SU-DHL-6 (cell line): ENCODE measurements at regions not wholly inside any gene's neighbourhood (a gene's known extent, or its start where the extent isn't known, plus 50 kb on each side); places are given as distances from the start of the nearest gene placed in this dataset.

ENCODE experiments used
- H2AFZ ChIP-seq: fragments of 200-600 bp; sonication (generic); 2 replicates; pipeline ENCODE4 v1.6.1; 2014; ENCODE audit warnings: low read depth, mild to moderate bottlenecking, moderate library complexity, mixed read lengths, antibody characterized with exemption, low read length; ENCODE audit not compliant: severe bottlenecking
- H3F3A ChIP-seq: fragments of 200-600 bp; shearing (Covaris generic); 2 replicates; pipeline ENCODE4 v1.6.0; 2016; ENCODE audit warnings: antibody characterized with exemption, mild to moderate bottlenecking; ENCODE audit not compliant: insufficient read depth
- H3K27ac ChIP-seq: fragments of 200-600 bp; sonication (generic); 2 replicates; pipeline ENCODE4 v1.5.1; 2016; ENCODE audit warnings: low read depth, mild to moderate bottlenecking, low read length, moderate library complexity, mixed read lengths
- H3K27me3 ChIP-seq: fragments of 200-600 bp; sonication (generic), shearing (Covaris generic); 2 replicates; pipeline ENCODE4 v1.6.0; 2014; ENCODE audit warnings: mild to moderate bottlenecking, low read length
- H3K36me3 ChIP-seq: fragments of 200-600 bp; sonication (generic); 2 replicates; pipeline ENCODE4 v1.6.1; 2014; ENCODE audit warnings: mild to moderate bottlenecking, low read length, mixed read lengths
- H3K4me2 ChIP-seq: fragments of 300-600, 200-600 bp; shearing (Covaris generic), sonication (generic); 2 replicates; pipeline ENCODE4 v1.6.0; 2014; ENCODE audit warnings: low read length, low read depth, mild to moderate bottlenecking; ENCODE audit not compliant: poor library complexity, severe bottlenecking
- H3K4me3 ChIP-seq: fragments of 200-600 bp; sonication (generic); 2 replicates; pipeline ENCODE4 v1.5.1; 2014; ENCODE audit warnings: antibody characterized with exemption, low read length, mild to moderate bottlenecking, mixed read lengths; ENCODE audit not compliant: insufficient read depth, poor library complexity, severe bottlenecking
- H3K79me2 ChIP-seq: fragments of 200-600 bp; sonication (generic); 2 replicates; pipeline ENCODE4 v1.6.1; 2014; ENCODE audit warnings: mild to moderate bottlenecking, low read length, moderate library complexity; ENCODE audit not compliant: insufficient read depth
- H3K9ac ChIP-seq: fragments of 200-600 bp; sonication (generic); 2 replicates; pipeline ENCODE4 v1.7.0; 2014; ENCODE audit warnings: mild to moderate bottlenecking, low read length
- H3K9me2 ChIP-seq: fragments of 200-600 bp; sonication (generic); replicated peaks from 2 replicates; pipeline ENCODE4 v1.6.1; 2014; ENCODE audit warnings: low read length; ENCODE audit not compliant: insufficient read depth
- H3K9me3 ChIP-seq: fragments of 200-600 bp; sonication (generic); 2 replicates; pipeline ENCODE4 v1.6.1; 2014; ENCODE audit warnings: low read length, mixed read lengths; ENCODE audit not compliant: insufficient read depth
- H4K20me1 ChIP-seq: fragments of 200-600 bp; sonication (generic); 2 replicates; pipeline ENCODE4 v1.6.1; 2014; ENCODE audit warnings: low read depth, mild to moderate bottlenecking, antibody characterized with exemption, low read length, moderate library complexity, mixed read lengths
- CTCF ChIP-seq: fragments of 200-600 bp; sonication (generic); IDR thresholded peaks from one replicate; pipeline ENCODE4 v1.5.1; 2017; ENCODE audit warnings: antibody characterized with exemption, mild to moderate bottlenecking, low read length, moderate library complexity; ENCODE audit not compliant: insufficient read depth, poor library complexity, severe bottlenecking
- EZH2phosphoT487 ChIP-seq: fragments of 200-600 bp; sonication (generic), shearing (Covaris generic); conservative IDR thresholded peaks from 2 replicates; pipeline ENCODE4 v1.6.1; 2018; ENCODE audit warnings: mild to moderate bottlenecking, antibody characterized with exemption, low read length, moderate library complexity, mixed read lengths

DNA sequence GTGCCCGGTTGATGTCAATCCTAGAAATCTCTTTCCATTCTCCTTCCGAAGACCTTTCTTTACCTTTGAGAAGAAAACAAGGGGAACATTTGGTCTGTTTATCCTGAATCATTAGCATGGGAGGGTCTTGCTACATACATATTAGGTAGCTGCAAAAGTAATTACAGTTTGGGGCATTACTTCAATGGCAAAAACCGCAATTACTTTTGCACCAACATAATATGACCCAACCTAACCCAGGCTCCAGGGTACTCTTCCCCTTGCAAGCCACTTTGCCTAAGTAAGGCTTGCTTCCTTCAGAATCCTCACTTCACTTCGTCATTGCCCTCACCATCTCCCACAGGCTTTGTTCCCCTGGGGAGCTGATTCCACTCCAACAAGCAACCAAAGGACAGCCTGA lies 662.7 kb downstream of the DIAPH3 start:
- Histone ChIP-seq H3K9ac (no peak overlapping the region), H3K4me2 (no peak overlapping the region), H3K79me2 (no peaks in the 10 kb centered on the region), H3K4me3 (no peak overlapping the region), H3F3A (no peaks in the 10 kb centered on the region), H3K27ac (no peak overlapping the region), H3K36me3 (no peaks in the 10 kb centered on the region), H3K9me2 (no peaks in the 10 kb centered on the region), H3K9me3 (no peaks in the 10 kb centered on the region), H4K20me1 (no peaks in the 10 kb centered on the region), H2AFZ (no peak overlapping the region), H3K27me3 (no peaks in the 10 kb centered on the region)
- TF ChIP-seq EZH2phosphoT487 (no peak), CTCF (no peak)

DNA sequence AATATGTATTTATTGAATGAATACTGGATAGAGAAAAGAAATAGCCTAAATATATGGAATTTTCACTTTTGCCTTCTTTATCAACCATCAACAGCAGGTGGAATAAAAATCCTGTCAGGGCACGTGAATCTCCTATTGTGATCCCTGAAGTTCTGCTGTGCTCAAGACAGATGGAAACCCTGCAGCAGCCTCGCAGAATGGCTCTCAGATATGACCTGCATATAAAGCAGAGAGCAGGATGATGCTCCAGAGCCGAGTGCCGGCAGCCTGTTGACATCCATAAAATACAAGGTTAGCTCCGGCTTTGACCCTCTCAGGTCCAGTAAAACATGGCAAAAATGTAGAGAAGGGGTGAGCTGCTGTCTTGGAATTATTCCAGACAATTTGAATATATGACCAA lies 659.3 kb downstream of the DIAPH3 start:
- no peak overlapping the region for H3K4me3 ChIP-seq
- H3K27me3 ChIP-seq = no peaks in the 10 kb centered on the region
- H4K20me1 ChIP-seq = no peaks in the 10 kb centered on the region
- no peaks in the 10 kb centered on the region for H3K9me2 ChIP-seq
- H3K9ac ChIP-seq = no peak overlapping the region
- no peak overlapping the region for H2AFZ ChIP-seq
- no peak overlapping the region for H3K4me2 ChIP-seq
- no peak for TF ChIP-seq EZH2phosphoT487
- no peak for TF ChIP-seq CTCF
- H3K79me2 ChIP-seq = no peaks in the 10 kb centered on the region
- H3K27ac ChIP-seq = no peak overlapping the region
- H3F3A ChIP-seq = no peaks in the 10 kb centered on the region
- no peaks in the 10 kb centered on the region for H3K36me3 ChIP-seq
- no peaks in the 10 kb centered on the region for H3K9me3 ChIP-seq

DNA sequence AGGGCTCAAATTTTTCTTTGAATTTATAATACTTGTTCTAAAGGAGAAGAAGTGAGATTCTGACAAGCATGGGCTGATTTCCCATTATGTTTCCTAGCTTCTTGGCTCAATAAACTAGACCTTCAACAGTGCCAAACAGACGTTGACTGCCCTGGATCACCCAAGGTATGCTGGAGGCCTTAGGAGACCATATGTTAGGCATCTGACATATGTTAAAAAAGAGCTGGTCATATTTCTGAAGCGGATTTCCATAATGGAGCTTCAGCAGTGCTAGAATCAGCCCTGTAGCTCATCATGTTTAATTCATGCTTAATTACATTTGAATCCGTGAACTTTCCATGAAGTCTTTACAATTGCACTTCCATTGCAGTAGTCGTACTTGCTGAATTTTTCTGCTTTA lies 653.3 kb downstream of the DIAPH3 start:
- Histone ChIP-seq H3K27ac (no peak overlapping the region), H3K36me3 (no peaks in the 10 kb centered on the region), H3K9ac (no peak overlapping the region), H3K4me2 (no peak overlapping the region), H3K9me2 (no peaks in the 10 kb centered on the region), H2AFZ (no peak overlapping the region), H3K4me3 (no peak overlapping the region), H3F3A (no peaks in the 10 kb centered on the region), H3K79me2 (no peaks in the 10 kb centered on the region), H4K20me1 (no peaks in the 10 kb centered on the region), H3K9me3 (no peaks in the 10 kb centered on the region), H3K27me3 (no peaks in the 10 kb centered on the region)
- no peak for TF ChIP-seq EZH2phosphoT487
- TF ChIP-seq CTCF = no peak

- H3K9ac ChIP-seq = no peak overlapping the region
- no peaks in the 10 kb centered on the region for H4K20me1 ChIP-seq
- H3K4me2 ChIP-seq = no peak overlapping the region
- H3K36me3 ChIP-seq = no peaks in the 10 kb centered on the region; the same call in 1 of the 2 replicates
- TF ChIP-seq EZH2phosphoT487 (no peak), CTCF (no peak)
- no peak overlapping the region for H3K4me3 ChIP-seq
- no peaks in the 10 kb centered on the region for H3K27me3 ChIP-seq
- no peaks in the 10 kb centered on the region for H3K9me2 ChIP-seq
- no peak overlapping the region for H3K27ac ChIP-seq
- no peaks in the 10 kb centered on the region for H3K9me3 ChIP-seq
- H2AFZ ChIP-seq = no peak overlapping the region
- no peaks in the 10 kb centered on the region for H3F3A ChIP-seq
- no peaks in the 10 kb centered on the region for H3K79me2 ChIP-seq
These were observed 650.0 kb downstream of the DIAPH3 start for GRCh38 chr13:59513686-59514085.
